NCI-H345 treated with DMSO at 0.1 percent for 48 hours (cell line): ENCODE measurements at regions not wholly inside any gene's neighbourhood (a gene's known extent, or its start where the extent isn't known, plus 50 kb on each side); places are given as distances from the start of the nearest gene placed in this dataset.

Experiments used
- DNase-seq: peaks from one replicate; lab custom pipeline; 2025; ENCODE audit not compliant: unreplicated experiment; lab: John Stamatoyannopoulos, UW

- DNase-seq, result no peak
These were observed 115.0 kb upstream of the KIF5B start for GRCh38 chr10:32171204-32171603.

GRCh38 chr10:32169556-32169955 is 113.3 kb upstream of the KIF5B start:
- no peak for DNase-seq

DNA sequence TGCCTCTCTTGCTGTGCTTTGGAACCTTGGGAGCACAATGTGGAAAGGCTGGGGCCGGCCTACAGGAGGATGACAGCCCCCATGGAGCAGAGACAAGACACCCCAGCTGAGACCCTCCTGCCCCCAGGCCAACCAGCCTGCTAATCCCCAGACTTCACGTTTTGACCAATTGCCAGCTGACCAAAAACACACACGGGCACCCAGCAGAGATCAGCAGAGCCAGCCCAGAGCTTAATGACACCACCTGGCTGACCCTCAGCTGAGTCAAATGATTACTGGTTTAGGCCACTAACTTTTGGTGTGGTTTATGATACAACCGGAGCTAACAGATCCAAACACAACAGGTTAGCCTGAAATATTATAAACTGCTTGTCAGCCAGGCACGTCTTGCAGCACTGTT is 111.2 kb upstream of the KIF5B start:
- DNase-seq, result no peak

DNA sequence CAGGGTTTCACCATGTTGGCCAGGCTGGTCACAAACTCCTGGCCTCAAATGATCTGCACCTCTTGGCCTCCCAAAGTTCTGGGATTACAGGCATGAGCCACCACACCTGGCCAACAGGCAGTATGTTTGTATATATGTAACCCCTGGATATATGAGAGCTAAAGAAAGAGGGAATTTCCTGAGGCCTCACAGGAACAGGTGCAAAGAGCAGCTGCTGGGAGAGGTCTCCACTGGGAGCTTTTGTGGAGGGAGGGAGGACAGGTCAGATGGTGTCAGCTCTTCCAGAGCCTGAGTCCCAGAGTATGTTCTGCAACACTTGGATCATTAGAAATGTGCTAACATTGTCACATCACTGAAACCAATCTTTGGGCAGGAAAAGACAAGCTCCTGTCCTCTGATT is 110.1 kb upstream of the KIF5B start:
- DNase-seq, result no peak

DNA sequence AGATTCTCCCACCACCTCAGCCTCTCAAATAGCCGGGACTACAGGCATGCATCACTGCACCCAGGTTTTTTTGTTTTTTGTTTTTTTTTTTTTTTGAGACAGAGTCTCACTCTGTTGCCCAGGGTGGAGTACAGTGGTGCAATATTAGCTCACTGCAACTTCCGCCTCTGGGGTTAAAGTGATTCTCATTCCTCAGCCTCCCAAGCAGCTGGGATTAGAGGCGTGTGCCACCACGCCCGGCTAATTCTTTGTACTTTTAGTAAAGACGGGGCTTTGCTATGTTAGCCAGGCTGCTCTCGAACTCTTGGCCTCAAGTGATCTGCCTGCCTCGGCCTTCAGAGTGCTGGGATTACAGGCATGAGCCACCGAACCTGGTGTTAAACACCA is 107.5 kb upstream of the KIF5B start:
- DNase-seq, result no peak

GRCh38 chr10:32163071-32163761 is 107.0 kb upstream of the KIF5B start:
- no peak for DNase-seq

GRCh38 chr10:32161586-32161985 is 105.4 kb upstream of the KIF5B start:
- DNase-seq, result no peak

DNA sequence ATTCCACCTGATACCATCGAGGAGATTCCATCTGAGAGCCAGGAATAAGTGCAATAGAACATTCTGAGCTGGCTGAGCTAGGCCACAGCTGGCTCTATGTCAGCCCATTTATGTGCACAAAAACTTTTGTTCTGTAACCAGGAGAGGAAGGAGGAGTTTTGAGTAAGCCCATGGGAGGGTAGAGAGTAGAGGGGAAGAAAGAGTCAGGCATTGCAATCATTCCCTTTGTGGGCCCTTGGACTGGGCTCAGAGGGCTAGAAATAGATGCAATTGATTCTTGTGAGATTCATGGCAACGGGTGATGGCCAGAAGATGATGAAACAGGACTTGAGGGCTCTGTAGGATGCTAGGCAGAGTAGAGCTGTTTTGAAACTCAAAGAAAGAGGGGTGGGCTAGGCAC is 104.6 kb upstream of the KIF5B start:
- DNase-seq, result no peak

GRCh38 chr10:32159264-32159663 is 103.0 kb upstream of the KIF5B start:
- peak; percentile 65 for DNase-seq

DNA sequence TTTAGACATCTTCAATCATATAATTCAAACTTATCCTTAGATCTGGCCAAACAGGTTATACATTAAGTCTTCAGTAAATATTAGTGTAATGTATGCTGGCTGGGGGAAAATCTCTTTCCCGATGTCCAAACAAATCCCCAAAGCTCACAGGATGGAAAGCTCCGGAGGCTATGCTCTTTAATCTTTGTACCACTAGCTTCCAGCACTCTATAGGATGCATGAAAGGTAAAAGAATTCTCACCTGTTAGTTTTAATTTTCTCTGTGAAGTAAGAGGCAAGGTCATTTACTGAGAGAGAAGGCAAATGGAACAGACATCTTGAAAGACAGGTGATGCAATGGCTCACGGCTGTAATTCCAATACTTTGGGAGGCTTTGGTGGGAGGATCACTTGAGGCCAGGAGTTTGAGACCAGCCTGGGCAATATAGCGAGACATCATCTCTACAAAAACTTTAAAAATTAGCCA is 99.8 kb upstream of the KIF5B start:
- no peak for DNase-seq

DNA sequence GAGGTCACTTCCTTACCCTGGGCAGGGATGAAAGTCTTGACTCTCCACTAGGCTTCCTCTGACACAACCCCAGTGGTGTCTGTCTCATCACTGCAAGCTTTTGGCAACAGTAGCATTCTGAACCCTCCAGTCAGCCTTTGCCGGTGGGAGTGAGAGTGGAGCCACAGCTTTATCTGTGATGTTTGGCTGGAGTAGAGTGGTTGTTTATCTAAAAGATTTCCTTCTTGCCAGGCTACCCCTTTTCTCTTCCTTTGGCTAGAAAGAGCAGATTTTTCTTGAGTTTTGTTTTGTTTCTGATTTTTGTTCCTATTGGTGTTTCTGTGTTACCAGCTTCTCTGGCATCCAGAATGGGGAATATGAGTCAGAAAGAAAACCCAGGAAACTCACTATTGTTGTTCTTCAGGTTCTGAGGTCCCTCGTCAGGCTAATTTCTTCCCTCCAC is 98.9 kb upstream of the KIF5B start:
- no peak for DNase-seq

- DNase-seq, result no peak
These were observed 97.7 kb upstream of the KIF5B start for GRCh38 chr10:32153931-32154330.

DNA sequence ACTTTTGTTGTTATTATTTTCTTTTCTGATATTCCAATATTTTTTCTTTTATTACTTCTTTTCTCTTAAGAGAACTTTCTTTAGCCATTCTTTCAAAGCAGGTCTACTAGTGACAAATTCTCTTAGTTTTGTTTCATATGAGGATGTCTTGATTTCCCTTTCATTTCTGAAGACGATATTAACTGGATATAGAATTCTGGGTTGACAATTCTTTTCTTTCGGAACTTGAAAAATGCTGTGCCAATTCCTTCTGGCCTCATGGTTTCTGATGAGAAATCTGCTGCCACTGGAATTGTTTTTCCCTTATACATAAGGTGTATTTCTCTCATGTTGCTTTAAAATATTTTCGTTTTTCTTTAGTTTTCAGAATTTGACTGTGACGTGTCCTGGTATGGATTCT is 97.0 kb upstream of the KIF5B start:
- DNase-seq, result no peak

DNA sequence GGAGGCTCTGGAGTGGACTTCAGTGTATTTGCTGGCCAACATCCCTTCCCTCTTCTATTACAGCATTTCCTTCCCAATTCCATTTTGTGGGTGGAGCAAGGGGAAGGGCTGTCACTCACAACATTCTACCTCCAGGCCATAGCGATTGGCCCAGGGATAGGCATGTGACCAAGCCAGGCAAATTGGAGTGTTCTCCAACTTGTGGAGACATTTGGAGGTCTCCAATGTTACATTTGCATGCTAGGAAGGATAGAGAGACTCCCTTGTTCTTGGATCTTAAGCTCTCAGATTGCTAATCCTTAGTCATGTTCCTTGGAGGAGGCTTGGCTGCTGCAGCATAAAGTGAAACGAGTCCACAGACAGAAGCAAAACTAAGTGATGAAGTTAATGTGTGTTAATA is 95.6 kb upstream of the KIF5B start:
- no peak for DNase-seq

- no peak for DNase-seq
These were observed 94.4 kb upstream of the KIF5B start for GRCh38 chr10:32150532-32151101.

- DNase-seq, result no peak
These were observed 93.2 kb upstream of the KIF5B start for GRCh38 chr10:32149252-32149955.

DNA sequence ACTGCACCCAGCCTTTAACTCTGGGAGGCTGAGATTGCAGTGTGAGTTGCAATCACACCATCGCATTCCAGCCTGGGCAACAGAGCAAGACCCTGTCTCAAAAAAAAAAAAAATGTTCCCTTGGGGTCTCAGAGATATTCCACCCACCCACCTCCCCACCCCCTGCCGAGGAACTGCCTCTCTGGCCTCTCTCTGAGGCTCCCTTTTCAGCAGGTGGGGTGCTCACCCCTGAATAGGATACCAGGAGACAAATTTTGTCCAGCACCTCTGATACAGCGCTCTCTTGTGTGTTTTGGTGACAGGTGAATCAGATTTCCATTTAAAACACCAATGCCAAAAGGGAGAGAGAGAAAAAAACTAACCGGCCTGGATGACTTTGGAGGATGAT is 92.6 kb upstream of the KIF5B start:
- no peak for DNase-seq

DNA sequence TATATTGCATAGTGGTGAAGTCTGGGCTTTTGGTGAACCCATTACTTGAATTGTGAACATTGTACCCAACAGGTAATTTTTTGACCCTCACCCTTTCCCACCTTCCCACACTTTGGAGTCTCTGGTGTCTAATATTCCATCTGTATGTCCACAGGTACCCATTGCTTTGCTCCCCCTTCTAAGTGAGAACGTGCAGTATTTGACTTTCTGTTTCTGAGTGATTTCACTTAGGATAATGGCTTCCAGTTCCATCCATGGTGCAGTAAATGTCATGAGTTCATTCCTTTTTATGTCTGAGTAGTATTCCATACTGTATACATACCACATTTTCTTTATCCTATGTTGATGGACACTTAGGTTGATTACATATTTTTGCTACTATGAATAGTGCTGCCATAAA is 91.5 kb upstream of the KIF5B start:
- DNase-seq, result no peak

DNA sequence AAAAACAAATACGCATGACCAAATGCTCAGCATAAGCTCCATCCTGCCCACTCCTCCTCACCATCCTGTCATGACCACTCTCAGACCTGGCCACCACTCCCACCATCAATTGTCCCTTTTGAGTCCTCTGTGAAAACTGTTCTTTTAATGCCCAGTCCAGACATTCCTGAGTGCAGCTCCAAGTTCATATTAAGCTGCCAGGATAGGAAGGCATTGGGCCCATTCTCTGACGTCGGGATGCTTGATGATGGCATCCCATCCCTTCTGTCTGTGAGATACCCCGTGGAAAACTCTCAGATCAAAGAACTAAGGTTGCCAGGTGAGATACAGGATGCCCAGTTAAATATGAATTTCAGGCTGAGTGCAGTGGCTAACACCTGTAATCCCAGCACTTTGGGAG is 89.9 kb upstream of the KIF5B start:
- no peak for DNase-seq

DNA sequence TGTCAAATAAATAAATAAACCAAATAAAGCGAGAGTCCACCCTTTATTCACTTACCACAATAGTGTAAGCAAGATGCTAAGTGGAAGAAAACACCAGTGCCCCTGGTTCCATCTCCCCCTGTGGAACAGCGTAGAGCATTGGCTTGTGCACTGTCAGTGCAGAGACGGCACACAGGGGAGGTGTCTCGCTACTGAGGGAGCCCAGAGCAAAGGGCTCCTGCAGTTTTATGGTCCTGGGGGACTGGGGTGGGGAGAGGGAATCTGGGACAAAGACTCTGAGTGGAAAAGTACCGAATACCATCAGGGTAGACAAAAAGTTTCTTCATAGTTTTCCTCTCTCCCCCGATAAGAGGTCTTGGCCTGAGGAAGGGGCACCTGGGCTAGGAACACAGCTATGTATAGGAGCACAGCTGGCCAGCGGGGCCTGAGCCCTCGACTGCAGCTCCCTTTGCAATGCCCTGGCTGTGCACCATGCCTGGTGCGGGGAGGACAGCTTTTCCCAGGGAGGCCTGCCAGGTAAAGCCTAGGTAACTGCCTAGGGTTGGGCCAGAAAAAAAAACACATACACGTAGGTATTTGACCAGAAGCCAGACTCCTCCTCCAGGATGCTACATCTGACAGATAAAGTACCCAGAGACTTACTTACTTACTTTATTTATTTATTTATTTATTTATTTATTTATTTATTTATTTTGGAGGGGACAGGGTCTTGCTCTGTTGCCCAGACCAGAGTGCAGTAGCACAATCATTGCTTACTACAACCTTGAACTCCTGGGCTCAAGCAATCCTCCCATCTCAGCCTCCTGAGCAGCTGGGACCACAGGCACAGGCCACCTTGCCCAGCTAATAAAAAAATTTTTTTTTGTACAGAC is 88.8 kb upstream of the KIF5B start:
- DNase-seq, result no peak

- no peak for DNase-seq
These were observed 87.2 kb upstream of the KIF5B start for GRCh38 chr10:32143302-32143847.
